Trophoblast cell (in vitro differentiated cells and primary cell): ENCODE measurements at regions not wholly inside any gene's neighbourhood (a gene's known extent, or its start where the extent isn't known, plus 50 kb on each side); places are given as distances from the start of the nearest gene placed in this dataset.
"Not testable (repeated sequence)": the region's sequence is repeated elsewhere in the genome, so short reads cannot be mapped to it uniquely, and the experiment has no call there.

Source experiments
- DNase-seq, 2 donors: peaks; one replicate each; pipeline ENCODE4 v3.0.0-alpha.2; 2016
- H2AFZ ChIP-seq: 2 replicates; pipeline ENCODE4 v1.6.1; 2013; ENCODE audit warnings: low read length, moderate library complexity, mild to moderate bottlenecking; ENCODE audit not compliant: insufficient read depth, poor library complexity
- H2AK5ac ChIP-seq: 2 replicates; pipeline ENCODE4 v1.6.1; 2013; ENCODE audit warnings: mild to moderate bottlenecking, low read length
- H2BK120ac ChIP-seq: 2 replicates; pipeline ENCODE4 v1.6.1; 2013; ENCODE audit warnings: low read length, mild to moderate bottlenecking, moderate library complexity; ENCODE audit not compliant: insufficient read depth, poor library complexity
- H2BK12ac ChIP-seq: 2 replicates; pipeline ENCODE4 v1.6.1; 2013; ENCODE audit warnings: mild to moderate bottlenecking, low read length, moderate library complexity
- H2BK5ac ChIP-seq: 2 replicates; pipeline ENCODE4 v1.6.1; 2013; ENCODE audit warnings: low read length, low read depth, moderate library complexity, mild to moderate bottlenecking; ENCODE audit not compliant: poor library complexity
- H3K14ac ChIP-seq: 2 replicates; pipeline ENCODE4 v1.6.1; 2013; ENCODE audit warnings: mild to moderate bottlenecking, low read length
- H3K18ac ChIP-seq: 2 replicates; pipeline ENCODE4 v1.6.1; 2013; ENCODE audit warnings: mild to moderate bottlenecking, low read length
- H3K23ac ChIP-seq: 2 replicates; pipeline ENCODE4 v1.6.1; 2013; ENCODE audit warnings: low read length
- H3K27ac ChIP-seq: 2 replicates; pipeline ENCODE4 v1.5.1; 2013; ENCODE audit warnings: low read depth, mild to moderate bottlenecking, inconsistent platforms, low read length, moderate library complexity
- H3K27me3 ChIP-seq: 2 replicates; pipeline ENCODE4 v1.6.1; 2013; ENCODE audit warnings: inconsistent platforms, mild to moderate bottlenecking, low read length, moderate library complexity; ENCODE audit not compliant: insufficient read depth
- H3K36me3 ChIP-seq, 2 experiments: 1 replicate in 1 of 2; 2 replicates in 1 of 2; pipeline ENCODE4 v1.6.1; 2013; ENCODE audit warnings: low read length in 2 of 2, mild to moderate bottlenecking in 2 of 2, moderate library complexity in 1 of 2; ENCODE audit not compliant: insufficient read depth in 2 of 2, control insufficient read depth in 1 of 2
- H3K4ac ChIP-seq: 2 replicates; pipeline ENCODE4 v1.6.1; 2013; ENCODE audit warnings: low read depth, mild to moderate bottlenecking, low read length, moderate library complexity
- H3K4me1 ChIP-seq, 2 experiments: 1 replicate in 1 of 2; 2 replicates in 1 of 2; pipeline ENCODE4 v1.6.1; 2013; ENCODE audit warnings: low read length in 2 of 2, mild to moderate bottlenecking in 2 of 2, moderate library complexity in 1 of 2; ENCODE audit not compliant: insufficient read depth in 2 of 2, control insufficient read depth in 1 of 2
- H3K4me2 ChIP-seq: 2 replicates; pipeline ENCODE4 v1.6.1; 2013; ENCODE audit warnings: inconsistent platforms, mild to moderate bottlenecking, low read length, moderate library complexity
- H3K4me3 ChIP-seq: 2 replicates; pipeline ENCODE4 v1.5.1; 2013; ENCODE audit warnings: mild to moderate bottlenecking, low read depth, low read length, inconsistent platforms
- H3K79me1 ChIP-seq: one replicate; pipeline ENCODE4 v1.6.1; 2013; ENCODE audit warnings: low read length
- H3K79me2 ChIP-seq: 2 replicates; pipeline ENCODE4 v1.6.1; 2013; ENCODE audit warnings: low read length, mild to moderate bottlenecking; ENCODE audit not compliant: control insufficient read depth, insufficient read depth, poor library complexity
- H3K9ac ChIP-seq: 2 replicates; pipeline ENCODE4 v1.6.1; 2013; ENCODE audit warnings: mild to moderate bottlenecking, low read length
- H3K9me3 ChIP-seq: 2 replicates; pipeline ENCODE4 v1.6.1; 2013; ENCODE audit warnings: low read depth, mild to moderate bottlenecking, control low read depth, inconsistent platforms, low read length; ENCODE audit not compliant: insufficient read depth
- H4K12ac ChIP-seq: 2 replicates; pipeline ENCODE4 v1.6.1; 2013; ENCODE audit warnings: low read depth, mild to moderate bottlenecking, low read length, moderate library complexity
- H4K8ac ChIP-seq: 2 replicates; pipeline ENCODE4 v1.6.1; 2013; ENCODE audit warnings: low read depth, mild to moderate bottlenecking, low read length, moderate library complexity
- H4K91ac ChIP-seq: one replicate; pipeline ENCODE4 v1.6.1; 2013; ENCODE audit warnings: low read depth, mild to moderate bottlenecking, low read length, moderate library complexity
- WGBS: extraction: QIAGEN DNeasy Blood & Tissue Kit; methylation state at CpG from one replicate; pipeline ENCODE4 v1.1.7; 2013; ENCODE audit warnings: missing lambda C conversion rate; ENCODE audit not compliant: insufficient read length, insufficient coverage; ENCODE audit errors: extremely low coverage; 5-methylcytosine and 5-hydroxymethylcytosine counted together

GRCh38 chr13:44853641-44854040, 135.6 kb downstream of the NUFIP1 start:
- Histone ChIP-seq H2BK5ac (no peak overlapping the region), H3K79me2 (no peaks in the 10 kb centered on the region), H4K12ac (no peak overlapping the region), H3K4me3 (no peak overlapping the region), H3K4me1 (no peaks in the 10 kb centered on the region), H3K9ac (no peak overlapping the region), H2BK120ac (no peak overlapping the region), H2BK12ac (no peak overlapping the region), H3K79me1 (no peaks in the 10 kb centered on the region), H3K18ac (no peak overlapping the region), H4K91ac (no peak overlapping the region), H2AFZ (no peak overlapping the region), H2AK5ac (no peak overlapping the region), H3K23ac (no peak overlapping the region), H3K27me3 (no peaks in the 10 kb centered on the region), H3K36me3 (no peaks in the 10 kb centered on the region), H3K9me3 (peaks cover 5% of the 10 kb centered on the region), H3K27ac (no peak overlapping the region), H3K4me2 (no peak overlapping the region), H4K8ac (no peak overlapping the region), H3K14ac (no peak overlapping the region), H3K4ac (no peak overlapping the region)
- DNase-seq: no peak
- no CpG with 5 or more reads among the region's 3 CpGs for WGBS

- Histone ChIP-seq H2BK12ac (no peak overlapping the region), H2BK120ac (no peak overlapping the region), H3K79me2 (no peaks in the 10 kb centered on the region), H3K4me3 (no peak overlapping the region), H3K4ac (no peak overlapping the region), H2AFZ (no peak overlapping the region), H3K36me3 (no peaks in the 10 kb centered on the region), H3K4me2 (no peak overlapping the region), H3K9ac (no peak overlapping the region), H3K18ac (no peak overlapping the region), H3K14ac (no peak overlapping the region), H2AK5ac (no peak overlapping the region), H3K23ac (no peak overlapping the region), H4K8ac (no peak overlapping the region), H4K91ac (no peak overlapping the region), H3K4me1 (no peaks in the 10 kb centered on the region), H3K9me3 (peaks cover 5% of the 10 kb centered on the region), H3K79me1 (no peaks in the 10 kb centered on the region), H3K27ac (no peak overlapping the region), H3K27me3 (no peaks in the 10 kb centered on the region), H4K12ac (no peak overlapping the region), H2BK5ac (no peak overlapping the region)
- no peak for DNase-seq
- WGBS: no CpG with 5 or more reads among the region's 11 CpGs
These were observed 140.2 kb downstream of the NUFIP1 start for GRCh38 chr13:44848920-44849676.

- H3K4me2 ChIP-seq, H3K36me3 ChIP-seq, H3K14ac ChIP-seq, H3K4me1 ChIP-seq, H3K27me3 ChIP-seq, H2BK12ac ChIP-seq, H2AFZ ChIP-seq, H3K9ac ChIP-seq, H3K79me1 ChIP-seq, H4K8ac ChIP-seq, H3K4me3 ChIP-seq, H2BK120ac ChIP-seq, H3K18ac ChIP-seq, H3K4ac ChIP-seq, H2BK5ac ChIP-seq, H3K9me3 ChIP-seq, H2AK5ac ChIP-seq, H3K27ac ChIP-seq, H4K91ac ChIP-seq, H4K12ac ChIP-seq, H3K23ac ChIP-seq, H3K79me2 ChIP-seq, DNase-seq: not testable (repeated sequence)
- WGBS: no CpG with 5 or more reads among the region's 11 CpGs
These were observed 143.8 kb downstream of the NUFIP1 start for GRCh38 chr13:44845281-44846058.

- Histone ChIP-seq H3K23ac (no peak overlapping the region), H2AK5ac (no peak overlapping the region), H2BK12ac (no peak overlapping the region), H3K18ac (no peak overlapping the region), H2BK5ac (no peak overlapping the region), H4K91ac (no peak overlapping the region), H2BK120ac (no peak overlapping the region), H2AFZ (no peak overlapping the region), H3K14ac (no peak overlapping the region), H3K4me1 (no peaks in the 10 kb centered on the region), H3K36me3 (no peaks in the 10 kb centered on the region), H3K4me2 (no peak overlapping the region), H3K79me1 (no peaks in the 10 kb centered on the region), H3K4me3 (no peak overlapping the region), H3K9me3 (no peaks in the 10 kb centered on the region), H3K79me2 (no peaks in the 10 kb centered on the region), H3K9ac (no peak overlapping the region), H3K4ac (no peak overlapping the region), H4K8ac (no peak overlapping the region), H3K27ac (no peak overlapping the region), H4K12ac (no peak overlapping the region), H3K27me3 (no peaks in the 10 kb centered on the region)
- no CpG with 5 or more reads among the region's 8 CpGs for WGBS
- no peak for DNase-seq
These were observed 144.5 kb downstream of the NUFIP1 start for GRCh38 chr13:44844786-44845185.
